Activated naive CD8-positive, alpha-beta T cell treated with anti-CD3 and anti-CD28 coated beads, Interleukin-2, amount 50 U/mL, for 24 hours (primary cell): ENCODE measurements at regions not wholly inside any gene's neighbourhood (a gene's known extent, or its start where the extent isn't known, plus 50 kb on each side); places are given as distances from the start of the nearest gene placed in this dataset.
A peak's percentile ranks its signal among the peaks of the same experiment; 100 is the strongest.

Experiments used
- ATAC-seq: fragments of 150-1000 bp; cut with Tn5 transposase; one replicate; pipeline ENCODE4 v1.10.0; 2021
- DNase-seq: peaks from one replicate; pipeline ENCODE4 v3.0.0; 2021
- H3K27ac Mint-ChIP-seq: one replicate; pipeline ENCODE4 v1.8.0; 2021; ENCODE audit warnings: mild to moderate bottlenecking, mixed read lengths
- H3K27me3 Mint-ChIP-seq: one replicate; pipeline ENCODE4 v1.8.0; 2021; ENCODE audit warnings: mixed read lengths
- H3K36me3 Mint-ChIP-seq: one replicate; pipeline ENCODE4 v1.8.0; 2021; ENCODE audit warnings: low read depth, mixed read lengths
- H3K4me1 Mint-ChIP-seq: one replicate; pipeline ENCODE4 v1.8.0; 2021; ENCODE audit warnings: mixed read lengths
- H3K4me3 Mint-ChIP-seq: one replicate; pipeline ENCODE4 v1.8.0; 2021; ENCODE audit warnings: mild to moderate bottlenecking, moderate library complexity, mixed read lengths
- H3K9me3 Mint-ChIP-seq: one replicate; pipeline ENCODE4 v1.8.0; 2021; ENCODE audit warnings: mixed read lengths

- Mint-ChIP-seq H3K4me1 (no peaks in the 10 kb centered on the region), H3K9me3 (peaks cover under 1% of the 10 kb centered on the region), H3K27ac (no peak overlapping the region), H3K4me3 (no peak overlapping the region), H3K27me3 (no peaks in the 10 kb centered on the region), H3K36me3 (no peaks in the 10 kb centered on the region)
- no peak for ATAC-seq
- no peak for DNase-seq
Measured at GRCh38 chr7:19248115-19248514, 102.9 kb upstream of the FERD3L start.

- no peaks in the 10 kb centered on the region for H3K27me3 Mint-ChIP-seq
- no peaks in the 10 kb centered on the region for H3K36me3 Mint-ChIP-seq
- no peak overlapping the region for H3K27ac Mint-ChIP-seq
- no peak for ATAC-seq
- no peak for DNase-seq
- H3K4me3 Mint-ChIP-seq = peak overlapping the region; percentile 6
- no peaks in the 10 kb centered on the region for H3K4me1 Mint-ChIP-seq
- peaks cover 5% of the 10 kb centered on the region for H3K9me3 Mint-ChIP-seq
Measured at GRCh38 chr7:19247017-19247416, 101.8 kb upstream of the FERD3L start.

- Mint-ChIP-seq H3K9me3 (peaks cover 17% of the 10 kb centered on the region), H3K27me3 (no peaks in the 10 kb centered on the region), H3K36me3 (no peaks in the 10 kb centered on the region), H3K4me1 (no peaks in the 10 kb centered on the region), H3K4me3 (no peak overlapping the region), H3K27ac (no peak overlapping the region)
- ATAC-seq (no peak), DNase-seq (no peak)
Measured at GRCh38 chr7:19242246-19242645, 97.0 kb upstream of the FERD3L start.

GRCh38 chr7:19239951-19240350 lies 94.7 kb upstream of the FERD3L start:
- H3K27me3 Mint-ChIP-seq = no peaks in the 10 kb centered on the region
- DNase-seq (no peak), ATAC-seq (no peak)

GRCh38 chr7:19235680-19236079 lies 90.5 kb upstream of the FERD3L start:
- no peaks in the 10 kb centered on the region for H3K27me3 Mint-ChIP-seq
- no peak for ATAC-seq
- peaks cover 17% of the 10 kb centered on the region for H3K9me3 Mint-ChIP-seq
- no peaks in the 10 kb centered on the region for H3K4me1 Mint-ChIP-seq
- no peak for DNase-seq
- H3K4me3 Mint-ChIP-seq = no peak overlapping the region
- no peak overlapping the region for H3K27ac Mint-ChIP-seq
- H3K36me3 Mint-ChIP-seq = no peaks in the 10 kb centered on the region

More at GRCh38 chr7:19239951-19240350, 94.7 kb upstream of the FERD3L start:
- no peak overlapping the region for H3K4me3 Mint-ChIP-seq
- peaks cover 22% of the 10 kb centered on the region for H3K9me3 Mint-ChIP-seq
- H3K36me3 Mint-ChIP-seq = no peaks in the 10 kb centered on the region
- H3K27ac Mint-ChIP-seq = no peak overlapping the region
- no peaks in the 10 kb centered on the region for H3K4me1 Mint-ChIP-seq

- Mint-ChIP-seq H3K27me3 (no peaks in the 10 kb centered on the region), H3K36me3 (no peaks in the 10 kb centered on the region), H3K27ac (no peak overlapping the region), H3K4me3 (no peak overlapping the region), H3K4me1 (no peaks in the 10 kb centered on the region), H3K9me3 (peaks cover 25% of the 10 kb centered on the region)
- ATAC-seq (no peak), DNase-seq (no peak)
Measured at GRCh38 chr7:19224951-19225350, 79.7 kb upstream of the FERD3L start.

GRCh38 chr7:19215412-19215811 lies 70.2 kb upstream of the FERD3L start:
- no peak overlapping the region for H3K27ac Mint-ChIP-seq
- H3K9me3 Mint-ChIP-seq = peaks cover 9% of the 10 kb centered on the region
- DNase-seq (no peak), ATAC-seq (no peak)
- H3K27me3 Mint-ChIP-seq = no peaks in the 10 kb centered on the region
- H3K4me3 Mint-ChIP-seq = no peak overlapping the region
- no peaks in the 10 kb centered on the region for H3K36me3 Mint-ChIP-seq
- no peaks in the 10 kb centered on the region for H3K4me1 Mint-ChIP-seq

- no peak for DNase-seq
Measured at GRCh38 chr7:19213746-19214145, 68.5 kb upstream of the FERD3L start.

GRCh38 chr7:19210893-19211413 lies 65.7 kb upstream of the FERD3L start:
- Mint-ChIP-seq H3K36me3 (no peaks in the 10 kb centered on the region), H3K4me1 (no peaks in the 10 kb centered on the region), H3K27me3 (no peaks in the 10 kb centered on the region), H3K27ac (no peak overlapping the region), H3K4me3 (no peak overlapping the region), H3K9me3 (peaks cover 4% of the 10 kb centered on the region)
- DNase-seq (no peak), ATAC-seq (no peak)

More at GRCh38 chr7:19213746-19214145, 68.5 kb upstream of the FERD3L start:
- Mint-ChIP-seq H3K27ac (no peak overlapping the region), H3K27me3 (no peaks in the 10 kb centered on the region), H3K9me3 (peaks cover 9% of the 10 kb centered on the region), H3K36me3 (no peaks in the 10 kb centered on the region), H3K4me1 (no peaks in the 10 kb centered on the region), H3K4me3 (no peak overlapping the region)
- no peak for ATAC-seq

- no peak overlapping the region for H3K4me3 Mint-ChIP-seq
- peaks cover 4% of the 10 kb centered on the region for H3K9me3 Mint-ChIP-seq
- H3K4me1 Mint-ChIP-seq = no peaks in the 10 kb centered on the region
- H3K36me3 Mint-ChIP-seq = no peaks in the 10 kb centered on the region
- no peak for DNase-seq
- no peaks in the 10 kb centered on the region for H3K27me3 Mint-ChIP-seq
- ATAC-seq = no peak
- no peak overlapping the region for H3K27ac Mint-ChIP-seq
Measured at GRCh38 chr7:19209166-19209696, 64.0 kb upstream of the FERD3L start.

- Mint-ChIP-seq H3K36me3 (no peaks in the 10 kb centered on the region), H3K9me3 (no peaks in the 10 kb centered on the region), H3K4me3 (no peak overlapping the region), H3K27me3 (no peaks in the 10 kb centered on the region), H3K4me1 (no peaks in the 10 kb centered on the region), H3K27ac (no peak overlapping the region)
- DNase-seq = no peak
- ATAC-seq = no peak
Measured at GRCh38 chr7:19206721-19207120, 61.5 kb upstream of the FERD3L start.

- Mint-ChIP-seq H3K9me3 (peaks cover 4% of the 10 kb centered on the region), H3K27me3 (no peaks in the 10 kb centered on the region), H3K36me3 (no peaks in the 10 kb centered on the region), H3K4me1 (no peaks in the 10 kb centered on the region), H3K27ac (no peak overlapping the region), H3K4me3 (no peak overlapping the region)
- DNase-seq (no peak), ATAC-seq (no peak)
Measured at GRCh38 chr7:19203686-19204085, 58.5 kb upstream of the FERD3L start.

GRCh38 chr7:19202599-19202998 lies 57.4 kb upstream of the FERD3L start:
- no peak overlapping the region for H3K4me3 Mint-ChIP-seq
- DNase-seq = no peak
- peaks cover 4% of the 10 kb centered on the region for H3K9me3 Mint-ChIP-seq
- no peaks in the 10 kb centered on the region for H3K4me1 Mint-ChIP-seq
- H3K27me3 Mint-ChIP-seq = no peaks in the 10 kb centered on the region
- ATAC-seq = no peak
- no peak overlapping the region for H3K27ac Mint-ChIP-seq
- no peaks in the 10 kb centered on the region for H3K36me3 Mint-ChIP-seq
